Upper lobe of left lung (tissue), 6 donors: ENCODE measurements at regions not wholly inside any gene's neighbourhood (a gene's known extent, or its start where the extent isn't known, plus 50 kb on each side); places are given as distances from the start of the nearest gene placed in this dataset.

ENCODE experiments used
- ATAC-seq, 2 donors: fragments of 200-7000 bp; cut with Tn5 transposase; one replicate each; pipeline ENCODE4 v1.9.1; 2022; ENCODE audit warnings: mild to moderate bottlenecking in 2 of 2, moderate library complexity in 2 of 2; ENCODE audit not compliant: low FRiP score in 2 of 2
- DNase-seq, 2 donors: peaks; one replicate each; pipeline ENCODE4 v3.0.0-alpha.2; 2019 to 2020
- H3K27ac ChIP-seq, 4 donors: fragments of 200-600 bp; sonication (generic); one replicate each; pipeline ENCODE4 v1.5.1; 2016 to 2019
- H3K27me3 ChIP-seq, 4 donors: fragments of 200-600 bp; sonication (generic); one replicate each; pipeline ENCODE4 v1.5.1; 2017 to 2019
- H3K36me3 ChIP-seq, 4 donors: fragments of 200-600 bp; sonication (generic); one replicate each; pipeline ENCODE4 v1.5.1; 2016 to 2019
- H3K4me1 ChIP-seq, 4 donors: fragments of 200-600 bp; sonication (generic); one replicate each; pipeline ENCODE4 v1.5.1; 2018 to 2019
- H3K4me3 ChIP-seq, 4 donors: fragments of 200-600 bp; sonication (generic); one replicate each; pipeline ENCODE4 v1.5.1; 2017 to 2019; ENCODE audit warnings: mild to moderate bottlenecking in 2 of 4, moderate library complexity in 1 of 4
- H3K9me3 ChIP-seq, 4 donors: fragments of 200-600 bp; sonication (generic); one replicate each; pipeline ENCODE4 v1.5.1; 2018 to 2019
- EP300 ChIP-seq, 4 donors: sonication (generic); formaldehyde crosslinking; IDR thresholded peaks; one replicate each; pipeline ENCODE4 v1.5.1; 2017; ENCODE audit warnings: antibody characterized with exemption in 4 of 4, control low read depth in 2 of 4
- POLR2A ChIP-seq, 4 donors: fragments of 450-650 bp; IDR thresholded peaks; one replicate each; pipeline ENCODE4 v1.5.1; 2016 to 2017; ENCODE audit warnings: antibody characterized with exemption in 4 of 4, mild to moderate bottlenecking in 2 of 4
- POLR2AphosphoS5 ChIP-seq, 2 donors: sonication (generic); formaldehyde crosslinking; IDR thresholded peaks; one replicate each; pipeline ENCODE4 v1.5.1; 2017; ENCODE audit warnings: antibody characterized with exemption in 2 of 2
- WGBS, 2 donors: methylation state at CpG; one replicate each; pipeline ENCODE4 v1.1.5; 2017 to 2018; 5-methylcytosine and 5-hydroxymethylcytosine counted together
- TF ChIP-seq, protein P1 (sequence below), 6 experiments: fragments of 450-650 bp in 4 of 6; fragments of 200-600 bp in 2 of 6; sonication (generic) in 2 of 6; IDR thresholded peaks; one replicate each; pipeline ENCODE4 v1.5.1; 2016 to 2019; ENCODE audit warnings: antibody characterized with exemption in 6 of 6
- donor health status: DM: no; HTN: no; CAD: no; lungs with moderate emphysema.
- donor health status: DM: no; HTN: yes; CAD: no; lungs with severe emphysema.

DNA sequence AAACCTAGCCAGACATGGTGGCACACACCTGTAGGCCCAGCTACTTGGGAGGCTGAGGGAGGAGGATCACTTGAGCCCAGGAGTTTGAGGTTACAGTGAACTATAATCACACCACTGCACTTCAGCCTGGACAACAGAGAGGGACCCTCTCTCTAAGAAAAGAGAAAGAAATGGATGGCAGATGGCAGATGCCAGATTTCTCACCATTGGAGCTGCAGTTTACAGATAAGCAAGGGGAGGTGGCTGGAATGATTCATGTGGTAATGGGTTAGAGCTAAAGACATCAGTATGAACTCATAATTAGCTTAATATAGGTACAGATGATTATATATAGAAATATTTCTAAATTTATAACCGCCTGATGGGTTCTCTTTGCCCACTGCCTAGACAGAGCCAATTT lies 80.1 kb upstream of the IPO5 start:
- no peaks in the 10 kb centered on the region for H3K9me3 ChIP-seq
- H3K27ac ChIP-seq: no peak overlapping the region
- H3K27me3 ChIP-seq: no peaks in the 10 kb centered on the region
- H3K4me1 ChIP-seq: no peaks in the 10 kb centered on the region
- no peak for TF ChIP-seq POLR2A (IDR thresholded peaks at IDR 0.05)
- no peak for TF ChIP-seq POLR2AphosphoS5 (IDR thresholded peaks at IDR 0.05)
- TF ChIP-seq, protein P1, sequence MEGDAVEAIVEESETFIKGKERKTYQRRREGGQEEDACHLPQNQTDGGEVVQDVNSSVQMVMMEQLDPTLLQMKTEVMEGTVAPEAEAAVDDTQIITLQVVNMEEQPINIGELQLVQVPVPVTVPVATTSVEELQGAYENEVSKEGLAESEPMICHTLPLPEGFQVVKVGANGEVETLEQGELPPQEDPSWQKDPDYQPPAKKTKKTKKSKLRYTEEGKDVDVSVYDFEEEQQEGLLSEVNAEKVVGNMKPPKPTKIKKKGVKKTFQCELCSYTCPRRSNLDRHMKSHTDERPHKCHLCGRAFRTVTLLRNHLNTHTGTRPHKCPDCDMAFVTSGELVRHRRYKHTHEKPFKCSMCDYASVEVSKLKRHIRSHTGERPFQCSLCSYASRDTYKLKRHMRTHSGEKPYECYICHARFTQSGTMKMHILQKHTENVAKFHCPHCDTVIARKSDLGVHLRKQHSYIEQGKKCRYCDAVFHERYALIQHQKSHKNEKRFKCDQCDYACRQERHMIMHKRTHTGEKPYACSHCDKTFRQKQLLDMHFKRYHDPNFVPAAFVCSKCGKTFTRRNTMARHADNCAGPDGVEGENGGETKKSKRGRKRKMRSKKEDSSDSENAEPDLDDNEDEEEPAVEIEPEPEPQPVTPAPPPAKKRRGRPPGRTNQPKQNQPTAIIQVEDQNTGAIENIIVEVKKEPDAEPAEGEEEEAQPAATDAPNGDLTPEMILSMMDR (IDR thresholded peaks at IDR 0.05): no peak
- no peak for TF ChIP-seq EP300 (IDR thresholded peaks at IDR 0.05)
- H3K36me3 ChIP-seq: no peaks in the 10 kb centered on the region
- 83 to 94% methylated on average over 1 of the region's 1 CpG for WGBS, 2 donors
- ATAC-seq (no peak), DNase-seq (no peak)
- no peak overlapping the region for H3K4me3 ChIP-seq

DNA sequence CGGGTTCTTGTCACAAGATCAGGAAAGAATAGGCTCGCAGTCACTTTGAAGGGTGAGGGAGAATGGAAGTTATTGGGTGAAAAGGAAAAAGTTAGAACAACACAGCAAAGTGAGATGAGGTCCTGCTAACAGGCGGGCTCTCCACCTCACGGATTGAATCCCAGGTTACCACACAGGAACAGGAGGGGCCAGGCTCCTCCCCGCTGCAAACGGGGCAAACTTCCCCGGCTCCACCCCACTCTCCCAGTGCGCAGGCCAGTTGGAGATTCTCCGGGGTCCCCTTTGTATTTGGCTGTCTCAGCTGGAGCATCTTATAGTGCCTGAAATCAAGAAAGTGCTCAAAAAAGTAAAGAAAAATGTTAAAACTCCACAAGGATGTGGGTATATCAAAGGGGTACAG lies 78.3 kb upstream of the IPO5 start:
- Histone ChIP-seq H3K4me3 (no peak overlapping the region), H3K36me3 (no peaks in the 10 kb centered on the region), H3K4me1 (no peaks in the 10 kb centered on the region), H3K27me3 (no peaks in the 10 kb centered on the region), H3K9me3 (no peaks in the 10 kb centered on the region), H3K27ac (no peak overlapping the region)
- TF ChIP-seq, protein P1 (IDR thresholded peaks at IDR 0.05): no peak
- TF ChIP-seq EP300 (IDR thresholded peaks at IDR 0.05): no peak
- TF ChIP-seq POLR2AphosphoS5 (IDR thresholded peaks at IDR 0.05): no peak
- TF ChIP-seq POLR2A (IDR thresholded peaks at IDR 0.05): no peak
- ATAC-seq: no peak
- 87 to 88% methylated on average over 9 of the region's 9 CpGs for WGBS, 2 donors
- peak in 1 of 2 donors; percentile 17 for DNase-seq

DNA sequence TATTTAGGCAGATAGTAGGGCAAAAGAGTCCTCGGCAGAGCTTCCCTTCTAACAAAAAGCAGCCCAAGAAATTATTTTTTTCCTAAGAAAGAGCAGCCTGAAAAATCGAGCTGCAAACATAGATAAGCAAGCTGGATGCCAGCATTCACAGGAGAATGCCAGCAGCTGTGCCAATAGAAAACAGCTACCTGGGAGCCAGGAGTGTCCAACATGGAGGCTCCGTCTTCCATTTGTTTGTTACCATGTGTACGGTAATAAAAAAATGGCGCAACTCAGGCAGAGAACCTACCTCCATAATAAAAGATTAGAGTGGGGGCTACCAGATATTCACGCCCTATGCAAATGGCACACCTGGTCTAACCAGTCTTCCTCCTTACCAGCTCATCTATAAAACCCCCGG lies 77.6 kb upstream of the IPO5 start:
- H3K4me3 ChIP-seq: no peak overlapping the region
- 86 to 88% methylated on average over 7 of the region's 7 CpGs for WGBS, 2 donors
- H3K36me3 ChIP-seq: no peaks in the 10 kb centered on the region
- ATAC-seq (no peak), DNase-seq (no peak)
- no peaks in the 10 kb centered on the region for H3K27me3 ChIP-seq
- TF ChIP-seq, protein P1 (IDR thresholded peaks at IDR 0.05): no peak
- TF ChIP-seq POLR2A (IDR thresholded peaks at IDR 0.05) (no peak), EP300 (IDR thresholded peaks at IDR 0.05) (no peak), POLR2AphosphoS5 (IDR thresholded peaks at IDR 0.05) (no peak)
- H3K27ac ChIP-seq: no peak overlapping the region
- no peaks in the 10 kb centered on the region for H3K4me1 ChIP-seq
- H3K9me3 ChIP-seq: no peaks in the 10 kb centered on the region

DNA sequence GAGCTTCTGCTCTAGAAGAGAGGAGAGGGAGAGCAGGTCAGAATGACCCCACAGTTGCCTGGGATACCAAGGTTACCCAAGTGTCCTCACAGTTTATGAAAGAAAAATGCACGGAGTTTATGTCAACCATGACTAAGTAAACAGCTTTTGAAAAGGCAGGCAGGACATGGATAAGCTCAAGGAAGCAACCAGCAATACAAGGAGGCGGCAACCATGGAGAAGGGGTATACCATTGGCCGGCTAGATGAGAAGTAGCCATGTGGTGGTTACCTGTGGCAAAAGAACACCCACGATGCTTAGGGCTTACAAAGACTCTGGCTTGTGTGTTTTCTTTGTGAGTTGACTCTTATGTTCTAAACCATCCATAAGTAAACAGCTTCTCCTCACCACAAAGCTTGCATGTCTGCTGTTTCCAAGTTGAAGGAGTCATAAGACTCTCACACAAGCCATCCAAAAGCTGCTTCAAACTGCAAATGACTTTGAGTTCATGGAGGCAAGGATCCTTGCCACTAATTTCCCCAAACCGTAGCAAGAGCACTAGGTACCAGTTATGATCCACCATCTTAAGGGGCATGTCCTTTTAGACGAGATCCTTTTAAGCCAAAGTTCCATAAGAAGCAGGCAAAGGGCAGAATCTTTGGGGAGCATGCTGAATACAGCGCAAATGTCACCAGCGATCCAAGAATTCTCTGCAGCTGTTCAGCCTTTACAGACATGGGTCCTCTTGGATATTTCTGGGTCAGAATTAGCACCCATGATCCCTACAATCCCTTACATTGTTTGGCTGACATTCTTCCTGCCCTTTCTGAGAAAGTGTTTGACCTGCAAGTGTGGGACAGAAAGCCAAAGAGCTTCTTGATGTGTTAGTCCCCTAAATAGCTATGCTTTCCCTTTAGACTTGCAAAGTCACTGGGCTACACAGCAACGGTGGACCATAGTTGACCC lies 74.8 kb upstream of the IPO5 start:
- TF ChIP-seq POLR2A (IDR thresholded peaks at IDR 0.05) (no peak), EP300 (IDR thresholded peaks at IDR 0.05) (no peak), POLR2AphosphoS5 (IDR thresholded peaks at IDR 0.05) (no peak)
- TF ChIP-seq, protein P1 (IDR thresholded peaks at IDR 0.05): no peak
- Histone ChIP-seq H3K4me1 (no peaks in the 10 kb centered on the region), H3K27ac (no peak overlapping the region), H3K9me3 (no peaks in the 10 kb centered on the region), H3K36me3 (no peaks in the 10 kb centered on the region), H3K27me3 (no peaks in the 10 kb centered on the region), H3K4me3 (no peak overlapping the region)
- ATAC-seq (no peak), DNase-seq (no peak)
- WGBS, 2 donors: 70 to 78% methylated on average over 9 of the region's 9 CpGs
